ENCODE measurements at regions not wholly inside any gene's neighbourhood (a gene's known extent, or its start where the extent isn't known, plus 50 kb on each side); places are given as distances from the start of the nearest gene placed in this dataset.

DNA sequence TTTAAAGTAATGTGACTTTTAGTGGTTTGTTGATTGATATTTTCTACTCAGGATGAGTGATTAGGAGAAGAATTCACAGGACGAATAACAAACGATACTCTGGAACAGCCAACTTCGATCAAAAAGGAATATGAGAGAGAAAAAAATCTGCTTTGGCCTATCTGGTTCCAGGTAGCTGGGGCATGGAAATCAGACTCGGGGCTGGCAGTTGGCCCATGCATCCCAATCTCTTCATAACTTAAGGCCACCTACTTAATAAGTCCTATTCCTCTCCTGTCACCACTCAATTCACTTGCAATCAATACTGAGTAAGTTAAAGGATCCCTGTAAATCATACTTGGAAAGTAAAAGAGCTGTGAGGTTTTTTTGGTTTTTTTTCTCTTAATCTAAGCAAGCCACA, 1116.2 kb downstream of the SORCS3 start:
- TF ChIP-seq POLR2A (IDR thresholded peaks at IDR 0.05) (no peak), POLR2AphosphoS5 (IDR thresholded peaks at IDR 0.05) (no peak)
- TF ChIP-seq, protein P1, sequence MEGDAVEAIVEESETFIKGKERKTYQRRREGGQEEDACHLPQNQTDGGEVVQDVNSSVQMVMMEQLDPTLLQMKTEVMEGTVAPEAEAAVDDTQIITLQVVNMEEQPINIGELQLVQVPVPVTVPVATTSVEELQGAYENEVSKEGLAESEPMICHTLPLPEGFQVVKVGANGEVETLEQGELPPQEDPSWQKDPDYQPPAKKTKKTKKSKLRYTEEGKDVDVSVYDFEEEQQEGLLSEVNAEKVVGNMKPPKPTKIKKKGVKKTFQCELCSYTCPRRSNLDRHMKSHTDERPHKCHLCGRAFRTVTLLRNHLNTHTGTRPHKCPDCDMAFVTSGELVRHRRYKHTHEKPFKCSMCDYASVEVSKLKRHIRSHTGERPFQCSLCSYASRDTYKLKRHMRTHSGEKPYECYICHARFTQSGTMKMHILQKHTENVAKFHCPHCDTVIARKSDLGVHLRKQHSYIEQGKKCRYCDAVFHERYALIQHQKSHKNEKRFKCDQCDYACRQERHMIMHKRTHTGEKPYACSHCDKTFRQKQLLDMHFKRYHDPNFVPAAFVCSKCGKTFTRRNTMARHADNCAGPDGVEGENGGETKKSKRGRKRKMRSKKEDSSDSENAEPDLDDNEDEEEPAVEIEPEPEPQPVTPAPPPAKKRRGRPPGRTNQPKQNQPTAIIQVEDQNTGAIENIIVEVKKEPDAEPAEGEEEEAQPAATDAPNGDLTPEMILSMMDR (IDR thresholded peaks at IDR 0.05) = no peak
